ENCODE measurements at regions not wholly inside any gene's neighbourhood (a gene's known extent, or its start where the extent isn't known, plus 50 kb on each side); places are given as distances from the start of the nearest gene placed in this dataset.
A peak's percentile ranks its signal among the peaks of the same experiment; 100 is the strongest.
"Not testable (repeated sequence)": the region's sequence is repeated elsewhere in the genome, so short reads cannot be mapped to it uniquely, and the experiment has no call there.

DNA sequence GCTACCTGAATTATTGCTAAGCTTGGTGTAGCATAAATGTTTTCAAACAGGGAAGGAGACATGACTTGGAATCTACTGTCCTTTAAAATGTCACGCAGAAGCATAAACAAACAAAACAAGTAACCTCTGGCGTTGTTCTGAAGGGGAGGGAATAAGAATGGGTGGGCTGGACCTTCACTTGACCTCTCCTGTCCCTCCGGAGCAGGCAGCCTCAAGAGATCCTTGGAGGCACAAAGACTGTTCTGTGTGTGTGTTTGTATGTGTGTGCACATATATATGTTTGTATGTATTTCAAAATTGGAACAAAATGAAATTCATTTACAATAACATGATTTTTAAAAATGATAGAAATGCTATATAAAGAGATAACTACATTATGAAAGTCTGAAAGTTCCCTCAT is 91.3 kb upstream of the DCLK2 start:
- DNase-seq (ENCODE audit: low spot score): no peak

- peak; percentile 47 for DNase-seq (ENCODE audit: low spot score)
Observed at GRCh38 chr4:149987330-149988086, 90.7 kb upstream of the DCLK2 start.

GRCh38 chr4:149988087-149988410 is 90.2 kb upstream of the DCLK2 start:
- no peak for DNase-seq (ENCODE audit: low spot score)

GRCh38 chr4:149993030-149993429 is 85.2 kb upstream of the DCLK2 start:
- peak; percentile 49 for DNase-seq (ENCODE audit: low spot score)

DNA sequence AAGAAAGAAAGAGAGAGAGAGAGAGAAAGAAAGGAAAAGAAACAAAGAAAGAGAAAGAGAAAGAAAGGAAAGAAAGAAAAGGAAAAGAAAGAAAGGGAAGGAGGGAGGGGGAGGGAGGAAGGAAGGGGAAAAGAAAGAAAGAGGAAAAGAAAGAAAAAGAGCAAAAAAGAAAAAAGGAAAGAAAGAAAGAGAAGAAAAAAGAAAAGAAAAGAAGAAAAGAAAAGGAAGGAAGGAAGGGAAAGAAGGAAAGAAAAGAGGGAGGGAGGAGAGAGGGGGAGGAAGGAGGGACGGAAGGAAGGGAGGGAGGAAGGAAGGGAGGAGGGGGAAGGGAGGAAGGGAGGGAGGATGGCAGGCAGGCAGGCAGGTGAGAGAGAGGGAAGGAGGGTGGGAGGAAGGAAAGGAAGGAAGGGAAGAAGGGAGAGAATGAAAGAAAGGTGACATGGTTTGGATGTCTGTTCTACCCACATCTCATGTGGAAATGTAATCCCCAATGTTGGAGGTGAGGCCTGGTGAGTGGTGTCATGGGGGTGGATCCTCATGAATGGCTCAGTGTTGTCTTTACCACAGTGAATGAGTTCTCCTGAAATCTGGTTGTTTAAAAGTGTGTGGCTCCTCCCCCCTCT is 83.0 kb upstream of the DCLK2 start:
- no peak for DNase-seq (ENCODE audit: low spot score)

- DNase-seq (ENCODE audit: low spot score): peak; percentile 60
Observed at GRCh38 chr4:149997881-149998421, 80.3 kb upstream of the DCLK2 start.

- DNase-seq (ENCODE audit: low spot score): peak; percentile 70
Observed at GRCh38 chr4:149999485-150000074, 78.7 kb upstream of the DCLK2 start.

DNA sequence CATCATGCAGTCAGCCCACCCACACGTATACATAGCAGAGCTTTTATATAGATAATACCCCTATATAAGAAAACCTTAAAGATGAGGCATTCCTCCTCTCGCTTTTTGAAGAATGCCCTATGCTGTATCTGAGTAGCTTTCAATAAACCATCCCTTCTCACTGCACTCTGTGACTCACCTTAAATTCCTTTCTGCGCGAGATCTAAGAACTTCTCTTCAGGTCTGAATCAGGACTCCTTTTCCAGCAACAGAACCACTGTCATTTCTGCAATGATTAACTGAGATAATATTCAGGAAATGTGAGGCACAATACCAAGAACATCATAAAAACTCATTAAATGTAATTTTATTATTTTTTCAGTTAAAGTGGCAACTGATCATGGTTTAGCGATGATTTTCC is 76.4 kb upstream of the DCLK2 start:
- peak; percentile 66 for DNase-seq (ENCODE audit: low spot score)

DNA sequence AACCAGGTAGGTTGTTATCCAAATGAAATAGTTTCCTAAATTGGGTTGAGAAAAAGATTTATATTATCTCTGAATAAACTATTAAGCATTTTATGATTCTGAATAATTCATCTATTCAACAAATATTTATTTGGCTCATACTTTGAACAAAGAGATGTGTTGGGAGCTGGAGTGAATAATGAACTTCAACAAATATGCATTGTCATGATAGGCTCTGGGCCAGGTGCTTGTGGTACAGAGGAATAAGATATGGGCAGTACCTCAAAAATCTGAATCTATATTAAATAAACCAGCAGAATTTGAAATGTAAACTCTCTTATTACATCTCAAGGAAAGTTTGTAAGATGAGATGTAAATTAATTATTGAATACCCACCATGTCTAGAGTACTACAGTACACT is 75.7 kb upstream of the DCLK2 start:
- DNase-seq (ENCODE audit: low spot score): peak; percentile 42

GRCh38 chr4:150004481-150004880 is 73.8 kb upstream of the DCLK2 start:
- DNase-seq (ENCODE audit: low spot score): peak; percentile 64

DNA sequence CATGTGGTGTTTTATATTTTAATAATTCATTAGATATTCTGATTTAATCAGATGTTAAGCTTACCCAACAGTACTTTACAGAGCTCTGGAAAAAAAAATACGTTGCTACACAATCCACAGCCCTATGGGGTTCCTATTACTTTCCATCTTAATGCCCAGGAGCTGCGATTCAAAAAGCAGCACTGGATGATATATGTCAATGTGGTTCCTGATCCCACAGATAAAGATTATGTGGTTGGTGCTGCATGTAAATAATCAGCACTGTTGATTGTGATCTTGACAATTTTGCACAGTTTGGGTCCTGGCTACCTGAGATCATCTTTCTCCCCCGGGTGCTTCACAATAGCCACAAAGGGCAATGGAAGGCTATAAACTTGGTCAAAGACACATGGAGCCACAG is 72.7 kb upstream of the DCLK2 start:
- peak; percentile 46 for DNase-seq (ENCODE audit: low spot score)

GRCh38 chr4:150006197-150006596 is 72.0 kb upstream of the DCLK2 start:
- DNase-seq (ENCODE audit: low spot score): no peak

DNA sequence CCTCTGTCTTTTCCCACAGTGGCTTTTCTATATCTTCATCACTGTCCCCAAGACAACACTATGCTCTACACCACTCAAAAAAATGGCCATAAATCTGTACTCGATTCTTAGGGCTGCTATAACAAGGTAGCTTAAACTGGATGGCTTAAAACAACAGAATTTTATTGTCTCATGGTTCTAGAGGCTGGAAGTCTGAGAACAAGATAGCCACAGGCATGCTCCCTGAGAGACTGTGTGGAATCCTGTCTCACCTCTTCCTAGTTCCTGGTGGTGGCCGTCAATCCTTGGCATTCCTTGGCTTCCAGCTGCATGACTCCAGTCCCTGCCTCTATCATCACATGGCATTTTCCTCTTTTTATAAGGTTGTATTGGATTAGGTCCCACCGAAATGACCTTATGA is 70.7 kb upstream of the DCLK2 start:
- DNase-seq (ENCODE audit: low spot score): peak; percentile 93

DNA sequence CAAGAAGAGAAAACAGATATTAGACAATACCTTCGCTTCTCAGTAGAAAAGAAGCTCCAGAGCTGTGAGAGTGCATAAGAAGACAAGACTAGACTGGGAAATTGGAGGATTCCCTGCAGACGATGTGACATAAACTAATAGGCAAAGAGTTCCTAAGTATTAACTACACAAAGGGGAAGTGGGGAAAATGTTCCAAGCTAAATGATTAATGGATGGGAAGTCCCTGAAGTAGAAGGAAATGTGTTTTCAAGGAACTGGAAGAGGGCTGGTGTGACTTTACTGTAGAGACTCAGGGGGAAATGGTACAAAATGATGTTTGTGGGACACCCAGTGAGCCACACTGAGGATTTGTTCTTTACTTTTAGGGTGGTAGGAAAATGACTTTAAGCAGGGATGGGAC is 69.7 kb upstream of the DCLK2 start:
- no peak for DNase-seq (ENCODE audit: low spot score)

- no peak for DNase-seq (ENCODE audit: low spot score)
Observed at GRCh38 chr4:150009533-150009932, 68.7 kb upstream of the DCLK2 start.

DNA sequence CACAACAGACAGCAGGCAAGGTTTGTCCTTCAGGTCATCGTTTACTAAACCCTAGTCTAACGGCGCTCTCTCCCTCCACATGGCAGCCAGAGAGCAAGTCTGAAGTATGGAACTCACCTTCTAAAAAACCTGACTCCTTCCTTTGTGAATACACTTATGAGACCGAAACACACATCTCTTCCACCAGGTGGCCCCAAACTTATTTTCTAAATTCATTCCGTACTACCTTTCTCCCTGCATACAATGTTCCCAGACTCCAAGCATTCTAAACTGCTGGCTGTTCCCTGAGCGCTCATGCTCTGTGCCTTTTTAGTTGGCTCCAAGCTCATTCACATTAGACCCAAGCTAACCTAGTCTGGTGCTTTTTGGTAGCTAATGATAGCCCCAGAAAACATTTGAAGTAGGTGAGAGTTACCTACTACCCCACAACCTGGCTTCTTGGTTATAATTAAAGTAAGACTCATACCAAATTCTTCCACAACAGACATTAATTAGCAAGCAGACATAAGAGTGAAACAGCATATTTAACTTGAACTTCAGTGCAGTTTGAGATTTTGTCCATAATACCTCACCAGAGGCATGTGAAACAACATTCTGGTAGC is 67.6 kb upstream of the DCLK2 start:
- DNase-seq (ENCODE audit: low spot score): peak; percentile 77

DNA sequence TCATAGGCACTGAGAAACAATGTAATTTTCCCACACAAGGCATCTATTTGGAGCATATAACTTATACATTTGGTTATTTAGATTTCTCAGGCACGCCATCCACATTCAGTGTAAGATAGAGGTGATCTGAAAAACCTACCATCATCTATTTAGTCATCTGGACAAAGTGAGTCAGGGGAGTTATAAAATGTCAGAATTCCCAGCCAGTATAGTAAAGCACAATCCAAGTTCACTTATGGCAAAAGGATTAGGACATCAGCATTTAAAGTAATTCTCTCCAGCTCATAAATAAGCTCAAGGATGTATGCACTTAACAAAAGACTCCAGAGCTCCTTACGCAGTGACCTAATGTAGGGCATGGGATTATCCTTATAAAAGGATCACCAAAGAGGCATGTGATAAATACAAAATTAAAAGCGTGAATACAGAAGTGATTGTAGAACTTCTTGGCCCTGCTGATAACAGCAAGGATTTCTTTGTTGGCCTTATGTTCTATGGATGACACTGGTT is 65.3 kb upstream of the DCLK2 start:
- DNase-seq (ENCODE audit: low spot score): no peak

DNA sequence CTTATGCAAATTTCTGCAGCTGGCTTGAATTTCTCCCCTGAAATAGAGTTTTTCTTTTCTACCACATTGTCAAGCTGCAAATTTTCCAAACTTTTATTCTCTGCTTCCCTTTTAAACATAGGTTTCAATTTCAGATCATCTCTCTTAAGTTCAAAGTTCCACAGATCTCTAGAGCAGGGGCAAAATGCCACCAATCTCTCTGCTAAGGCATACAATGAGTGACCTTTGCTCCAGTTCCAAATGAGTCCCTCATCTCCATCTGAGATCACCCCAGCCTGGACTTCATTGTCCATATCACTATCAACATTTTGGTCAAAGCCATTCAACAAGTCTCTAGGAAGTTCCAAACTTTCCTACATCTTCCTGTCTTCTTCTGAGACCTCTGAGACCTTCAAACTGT is 62.3 kb upstream of the DCLK2 start:
- DNase-seq (ENCODE audit: low spot score): not testable (repeated sequence)

- DNase-seq (ENCODE audit: low spot score): not testable (repeated sequence)
Observed at GRCh38 chr4:150016621-150017020, 61.6 kb upstream of the DCLK2 start.

DNA sequence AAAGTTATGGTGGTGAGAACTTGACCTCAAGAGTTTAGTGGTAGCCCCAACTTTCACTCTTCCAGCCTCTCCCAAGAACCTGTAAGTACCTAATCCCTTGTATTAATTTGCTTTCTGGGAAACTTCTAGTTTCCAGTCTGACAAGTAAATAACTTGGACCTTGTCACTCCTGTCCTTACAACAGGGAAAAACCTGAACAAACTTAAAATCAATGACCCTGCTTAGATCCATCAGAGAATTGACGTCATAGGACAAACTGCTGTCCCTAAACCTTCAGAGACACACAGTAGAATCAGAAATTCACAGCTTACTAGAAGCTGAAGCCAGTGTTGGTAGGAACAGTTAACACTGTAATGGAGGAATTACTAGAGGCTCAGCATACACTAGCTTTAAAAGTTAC is 60.0 kb upstream of the DCLK2 start:
- no peak for DNase-seq (ENCODE audit: low spot score)

DNA sequence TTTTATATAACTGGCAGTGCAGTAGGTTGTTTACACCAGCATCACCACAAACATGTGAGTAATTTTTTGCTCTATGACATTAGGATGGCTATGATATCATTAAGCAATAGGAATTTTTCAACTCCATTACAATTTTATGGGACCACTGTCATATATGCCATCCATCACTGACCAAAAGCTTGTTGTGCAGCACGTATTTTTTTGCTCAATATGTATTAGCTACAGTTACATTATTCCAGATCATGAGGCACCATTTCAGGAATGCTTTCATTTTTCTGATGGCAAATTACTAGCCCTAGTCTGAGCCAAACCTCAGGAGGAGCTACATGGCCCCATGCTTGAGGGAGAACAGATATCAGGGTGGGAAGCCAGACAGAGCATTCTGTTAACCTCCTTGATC is 56.8 kb upstream of the DCLK2 start:
- DNase-seq (ENCODE audit: low spot score): no peak

GRCh38 chr4:150023489-150023888 is 54.8 kb upstream of the DCLK2 start:
- DNase-seq (ENCODE audit: low spot score): no peak
